ENCODE measurements at regions not wholly inside any gene's neighbourhood (a gene's known extent, or its start where the extent isn't known, plus 50 kb on each side); places are given as distances from the start of the nearest gene placed in this dataset.
"Not testable (repeated sequence)": the region's sequence is repeated elsewhere in the genome, so short reads cannot be mapped to it uniquely, and the experiment has no call there.

- no peak for DNase-seq
These were observed 380.4 kb upstream of the SORCS1 start for GRCh38 chr10:107544706-107545520.

DNA sequence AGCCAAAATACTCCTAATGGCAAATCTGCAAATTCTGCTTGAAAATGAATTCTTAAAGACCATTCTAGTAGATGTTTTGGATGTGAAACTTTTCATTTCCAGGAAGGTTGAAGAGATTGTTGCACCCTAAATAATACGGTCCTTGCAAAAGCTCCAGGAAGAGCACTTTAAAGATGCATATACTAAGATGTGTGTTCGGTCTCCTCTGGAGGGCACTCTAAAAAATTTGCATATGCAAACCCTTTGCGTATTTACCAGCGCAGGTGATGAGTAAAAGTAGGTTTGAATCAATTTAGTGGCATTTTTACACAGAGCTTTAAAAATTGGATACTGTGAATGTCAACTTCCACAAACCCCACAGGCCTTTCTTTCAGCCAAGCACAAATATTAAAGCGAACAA, 378.1 kb upstream of the SORCS1 start:
- DNase-seq: no peak

DNA sequence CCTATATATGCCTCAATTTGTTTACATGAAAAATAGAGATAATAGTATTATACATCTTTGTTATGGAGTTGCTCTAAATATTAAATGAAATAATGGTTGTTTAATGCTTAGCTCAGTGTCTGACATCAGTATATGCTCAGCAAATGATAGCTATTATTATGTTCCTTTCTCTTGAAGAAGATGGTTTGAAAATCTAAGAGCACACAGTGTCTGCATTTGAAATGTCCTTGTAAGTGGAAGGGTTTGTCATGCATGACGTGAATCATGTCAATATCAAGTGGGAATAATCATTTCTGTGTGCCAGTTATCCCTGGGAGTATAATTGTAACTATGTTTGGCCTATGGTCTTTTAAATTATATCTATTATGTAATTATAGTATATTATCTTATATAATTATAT, 377.5 kb upstream of the SORCS1 start:
- no peak for DNase-seq

GRCh38 chr10:107540981-107541380, 376.5 kb upstream of the SORCS1 start:
- no peak for DNase-seq

DNA sequence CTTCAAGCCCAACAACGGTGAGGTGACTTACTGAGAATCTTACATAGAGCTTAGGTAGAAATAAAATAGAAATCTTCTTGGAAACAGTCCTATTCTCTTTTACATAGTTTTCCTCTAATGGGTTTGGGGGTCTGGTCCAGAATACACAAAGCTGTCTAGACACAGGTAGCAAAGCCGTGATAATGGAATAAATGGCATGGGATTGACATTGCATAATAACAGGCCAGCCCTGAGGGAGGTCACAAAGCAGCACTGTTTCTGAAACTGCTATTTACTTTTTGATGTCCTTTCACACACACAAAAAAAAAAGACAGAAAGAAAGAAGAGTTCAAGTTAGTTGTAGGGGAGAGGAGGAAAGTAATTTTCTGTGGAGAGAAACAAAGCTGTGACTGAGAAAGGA, 364.8 kb upstream of the SORCS1 start:
- no peak for DNase-seq

- DNase-seq: no peak
These were observed 355.8 kb upstream of the SORCS1 start for GRCh38 chr10:107520348-107520747.

DNA sequence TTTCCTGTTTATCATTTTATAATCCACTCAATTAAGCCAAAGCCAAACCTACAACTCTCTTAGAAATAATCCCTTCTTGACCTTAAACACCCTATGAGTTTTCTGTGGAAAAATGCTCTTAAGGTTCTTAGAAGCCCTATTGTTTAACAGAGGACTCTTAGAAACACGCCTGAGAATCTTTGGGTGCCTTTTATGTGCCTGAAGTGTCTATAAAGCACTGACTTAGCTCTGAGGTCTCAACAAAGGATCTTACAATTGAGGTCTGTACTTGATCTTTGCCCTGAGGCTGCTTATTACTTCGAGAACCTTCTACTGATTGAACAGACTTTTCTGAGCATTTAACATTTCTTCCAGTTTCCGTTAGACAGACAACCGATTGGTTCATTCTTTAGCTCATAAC, 353.3 kb upstream of the SORCS1 start:
- no peak for DNase-seq

DNA sequence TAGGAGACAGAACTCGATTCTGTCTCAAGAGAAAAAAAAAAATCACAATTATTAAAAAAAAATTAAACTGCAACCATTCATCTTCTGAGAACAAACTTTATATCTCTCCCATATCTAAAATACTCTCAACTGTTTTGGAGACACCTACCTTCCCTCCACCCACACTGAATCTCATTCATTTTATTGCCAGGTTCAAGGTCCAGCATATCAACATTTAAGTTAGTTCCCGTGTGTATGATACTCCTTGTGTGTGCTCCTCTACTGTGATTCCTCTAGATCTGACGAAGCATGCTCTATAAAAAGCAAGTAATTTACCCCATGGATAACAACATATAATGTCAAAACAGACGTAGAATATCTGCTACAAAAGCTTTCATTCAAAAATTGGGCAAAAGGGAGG, 351.8 kb upstream of the SORCS1 start:
- DNase-seq: no peak

GRCh38 chr10:107504011-107504410, 339.5 kb upstream of the SORCS1 start:
- not testable (repeated sequence) for DNase-seq

- no peak for DNase-seq
These were observed 337.9 kb upstream of the SORCS1 start for GRCh38 chr10:107502229-107502985.

GRCh38 chr10:107498983-107499382, 334.5 kb upstream of the SORCS1 start:
- DNase-seq: no peak

- DNase-seq: no peak
These were observed 332.5 kb upstream of the SORCS1 start for GRCh38 chr10:107497024-107497423.

- DNase-seq: no peak
These were observed 332.1 kb upstream of the SORCS1 start for GRCh38 chr10:107496594-107496993.

GRCh38 chr10:107492389-107492788, 327.9 kb upstream of the SORCS1 start:
- no peak for DNase-seq

DNA sequence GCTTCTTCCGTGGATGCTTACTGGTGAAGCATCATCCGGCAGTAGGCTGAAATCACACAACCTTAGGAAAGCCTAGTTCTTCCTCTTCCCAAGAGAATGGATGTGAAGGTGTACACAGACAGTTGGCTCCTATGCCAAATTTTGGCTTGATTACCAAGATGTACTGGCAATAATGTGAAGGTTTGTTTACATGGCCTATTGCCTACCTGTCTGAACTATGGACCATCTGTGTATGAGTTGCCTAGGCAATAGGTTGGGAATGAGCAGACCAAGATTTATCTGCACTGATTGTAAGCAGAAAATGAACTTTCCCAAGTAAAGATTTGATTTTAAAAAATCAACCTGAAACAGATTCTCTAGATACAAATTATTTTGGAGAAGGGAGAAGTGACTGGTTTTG, 325.9 kb upstream of the SORCS1 start:
- DNase-seq: no peak

DNA sequence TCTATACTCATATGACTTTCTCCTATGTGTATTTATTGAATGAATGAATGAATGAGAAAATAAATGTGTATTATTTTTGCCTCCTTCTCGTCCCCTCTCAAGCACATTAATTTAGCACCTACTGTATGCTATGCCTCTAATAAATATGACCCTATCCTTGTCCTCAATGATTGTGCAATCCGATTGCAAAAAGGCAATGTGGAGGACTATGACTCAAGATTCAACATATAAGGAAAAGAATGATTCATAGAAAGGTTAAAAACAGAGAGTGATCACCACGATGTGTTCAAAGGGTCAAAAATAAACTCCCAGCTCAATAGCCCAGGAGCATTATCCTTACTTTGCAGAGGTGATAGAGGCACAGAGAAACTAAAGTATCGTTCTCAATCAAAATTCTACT, 322.8 kb upstream of the SORCS1 start:
- no peak for DNase-seq

DNA sequence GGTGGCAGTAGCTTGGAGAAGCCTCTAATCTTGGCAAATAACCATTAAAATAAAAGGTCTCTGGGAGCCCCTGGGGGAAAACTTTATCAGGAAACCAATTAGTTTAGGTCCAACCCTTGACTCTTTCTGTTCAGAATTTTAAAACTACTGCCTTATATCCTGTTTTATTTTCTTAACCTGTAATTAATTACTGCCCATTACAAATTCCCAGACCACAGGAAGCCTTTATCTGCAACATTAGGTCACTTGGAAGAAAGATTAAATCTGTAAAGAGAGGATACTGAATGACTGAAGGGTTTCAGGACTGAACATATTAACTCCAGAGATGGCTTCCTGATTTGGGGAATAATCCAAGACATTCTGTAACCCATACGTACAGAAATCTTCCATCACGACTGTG, 320.5 kb upstream of the SORCS1 start:
- no peak for DNase-seq

- DNase-seq: no peak
These were observed 317.4 kb upstream of the SORCS1 start for GRCh38 chr10:107481881-107482280.

- no peak for DNase-seq
These were observed 316.7 kb upstream of the SORCS1 start for GRCh38 chr10:107481224-107481623.

DNA sequence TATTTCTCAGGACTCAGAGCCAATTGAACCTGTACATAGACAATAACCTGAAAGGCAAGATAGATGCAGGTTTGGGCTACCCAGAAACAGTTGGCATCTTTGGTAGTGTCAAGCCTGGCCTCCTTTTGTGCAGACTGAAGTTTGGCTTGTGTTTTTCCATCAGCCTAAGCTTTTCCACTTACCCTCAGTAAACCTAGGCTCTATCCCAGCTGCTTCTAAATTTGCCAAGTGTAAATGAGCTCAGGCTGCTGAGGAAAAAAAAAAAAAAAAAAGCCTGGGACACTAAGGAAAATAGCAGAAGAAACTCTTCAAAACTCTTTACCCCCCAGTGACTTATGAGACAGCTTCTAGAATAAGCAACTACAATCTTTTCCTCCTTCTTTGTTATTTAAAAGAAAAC, 316.3 kb upstream of the SORCS1 start:
- DNase-seq: no peak

- no peak for DNase-seq
These were observed 312.8 kb upstream of the SORCS1 start for GRCh38 chr10:107477266-107477665.

GRCh38 chr10:107476408-107476807, 311.9 kb upstream of the SORCS1 start:
- no peak for DNase-seq

DNA sequence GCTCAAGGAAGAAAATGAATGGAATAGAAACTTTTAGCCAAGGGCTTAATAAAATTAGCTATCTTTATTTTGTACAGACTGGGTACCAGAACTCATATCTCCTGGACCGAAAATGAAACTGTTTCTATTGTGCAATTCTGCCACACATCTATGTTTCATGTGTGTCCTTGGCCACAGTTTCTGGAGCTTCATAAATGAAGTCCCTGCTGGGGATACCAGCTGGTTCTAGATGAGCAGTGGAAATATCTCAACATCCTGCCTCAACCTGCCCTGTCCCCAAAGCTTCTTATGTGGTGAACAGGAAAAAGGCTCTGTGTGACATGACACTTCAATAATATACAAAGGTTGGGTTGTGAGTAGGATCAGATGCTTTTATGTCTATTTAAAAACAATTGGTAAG, 310.1 kb upstream of the SORCS1 start:
- no peak for DNase-seq

DNA sequence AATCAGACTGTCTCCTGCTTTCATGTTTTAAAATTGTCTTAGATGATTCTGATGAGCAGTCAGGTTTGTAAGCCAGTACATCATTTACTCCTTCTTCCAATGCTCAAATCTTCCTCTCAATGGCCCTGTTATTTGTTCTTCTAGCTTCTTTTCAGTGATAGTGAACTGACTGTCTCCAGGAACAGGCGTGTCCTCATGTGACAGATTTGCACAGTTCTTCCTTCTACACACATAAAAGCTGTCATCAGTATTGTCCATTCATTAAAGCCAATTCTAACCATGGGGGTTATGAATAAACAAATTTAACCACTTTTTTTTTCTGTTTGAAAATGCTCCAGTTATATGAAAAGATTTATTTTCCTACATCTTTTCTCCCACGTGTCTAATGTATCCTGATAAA, 308.7 kb upstream of the SORCS1 start:
- no peak for DNase-seq

DNA sequence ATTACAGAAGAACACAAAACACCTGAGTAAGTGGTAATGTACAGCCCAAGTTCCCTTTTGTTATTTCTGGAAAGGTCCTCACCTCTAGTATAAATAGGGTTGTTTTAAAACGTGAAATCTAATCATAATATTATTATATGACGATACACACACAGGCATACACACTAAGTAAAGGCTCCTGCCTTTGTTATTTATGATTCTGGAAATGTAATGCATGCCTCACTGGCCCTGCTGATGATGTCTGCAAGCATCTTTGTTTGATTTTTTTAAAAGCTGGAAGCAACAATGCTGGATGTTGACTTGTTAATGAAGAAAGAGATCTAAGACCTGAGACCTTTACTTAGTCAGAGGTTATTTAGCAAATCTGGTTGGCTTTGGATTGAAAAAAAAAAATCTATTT, 307.4 kb upstream of the SORCS1 start:
- DNase-seq: no peak
